ENCODE measurements at regions not wholly inside any gene's neighbourhood (a gene's known extent, or its start where the extent isn't known, plus 50 kb on each side); places are given as distances from the start of the nearest gene placed in this dataset.

DNA sequence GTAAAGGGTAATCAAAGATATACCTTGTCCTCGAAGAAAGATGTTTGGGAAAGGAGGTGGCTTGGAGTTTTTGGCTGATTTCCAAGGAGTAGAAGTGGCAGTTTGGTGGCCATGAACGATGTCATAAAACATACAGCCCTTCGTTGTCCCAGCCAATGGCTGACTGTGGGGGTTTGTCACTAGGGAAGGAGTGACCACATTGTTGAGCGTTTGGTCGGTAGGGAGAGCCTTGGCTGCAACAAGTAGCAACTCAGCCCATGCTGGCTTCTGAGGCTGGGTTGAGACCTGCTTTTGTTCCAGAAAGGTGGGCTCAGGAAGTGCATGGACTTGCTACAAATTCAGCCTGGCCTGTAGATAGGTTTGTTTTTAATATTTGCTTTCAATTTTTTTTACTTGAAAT, 128.3 kb downstream of the BOD1 start:
- Histone ChIP-seq H3K9me3 (replicated peaks in 1 of 2; ENCODE audit: control insufficient read depth in 2 of 2, insufficient read depth in 1 of 2, low read depth in 1 of 2, low read length in 2 of 2) (no peaks in the 10 kb centered on the region), H3K4me1 (ENCODE audit: control insufficient read depth in 2 of 2, insufficient read depth in 1 of 2, low read depth in 1 of 2, low read length in 2 of 2) (no peaks in the 10 kb centered on the region), H2BK5ac (ENCODE audit: low read length) (no peak overlapping the region), H2BK15ac (ENCODE audit: low read length) (no peak overlapping the region), H3K4me2 (ENCODE audit: insufficient read depth, low read length, poor library complexity, severe bottlenecking) (no peak overlapping the region), H2AFZ (ENCODE audit: low read length) (no peak overlapping the region), H2BK12ac (ENCODE audit: low read length) (no peak overlapping the region), H4K8ac (ENCODE audit: low read depth, low read length) (no peak overlapping the region), H3K23ac (ENCODE audit: low read depth, low read length, poor library complexity) (no peak overlapping the region), H3K18ac (ENCODE audit: low read length) (no peak overlapping the region), H3K4ac (ENCODE audit: low read length) (no peak overlapping the region), H2BK120ac (ENCODE audit: low read depth, low read length) (no peak overlapping the region), H3K9ac (ENCODE audit: low read depth, low read length, poor library complexity) (no peak overlapping the region), H3K27me3 (ENCODE audit: control insufficient read depth in 3 of 3, insufficient read depth in 3 of 3, low read depth in 1 of 3, low read length in 3 of 3) (peaks cover 0 to 9% (median 0%) of the 10 kb centered on the region in 3 experiments), H3K4me3 (ENCODE audit: low read length in 2 of 2) (no peak overlapping the region), H3K27ac (replicated peaks; ENCODE audit: low read length) (no peak overlapping the region), H3K79me1 (ENCODE audit: low read depth, low read length) (no peaks in the 10 kb centered on the region), H4K91ac (ENCODE audit: low read depth, low read length, poor library complexity) (no peak overlapping the region), H2AK5ac (ENCODE audit: low read depth, low read length) (no peak overlapping the region), H3K14ac (ENCODE audit: low read length) (no peak overlapping the region), H3K36me3 (replicated peaks in 1 of 2; ENCODE audit: control insufficient read depth in 2 of 2, insufficient read depth in 2 of 2, low read length in 2 of 2) (no peaks in the 10 kb centered on the region)
- no CpG with 5 or more reads among the region's 5 CpGs for WGBS, 2 donors (ENCODE audit: extremely low coverage in 2 of 2, insufficient read length in 2 of 2, insufficient replicate concordance in 1 of 2)
- DNase-seq (ENCODE audit: low spot score), result no peak

DNA sequence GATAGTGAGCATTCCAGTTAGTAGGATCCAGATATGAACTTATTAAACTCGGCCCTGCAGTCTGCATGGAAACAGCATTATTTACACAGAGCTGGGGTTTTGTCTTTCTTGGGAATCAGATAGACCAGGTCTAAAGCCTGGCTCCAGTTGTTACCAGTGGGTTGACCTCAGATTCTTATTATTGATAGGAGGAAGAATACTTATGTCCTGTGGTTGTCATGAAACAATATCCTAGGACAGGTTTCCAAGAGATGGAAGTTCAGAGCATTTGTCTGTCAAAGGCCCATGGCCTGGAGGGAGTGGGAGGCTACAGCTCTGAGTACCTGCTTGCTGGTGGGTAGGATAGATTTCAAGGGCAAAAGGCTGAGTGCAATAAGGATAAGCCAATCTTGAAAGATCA, 129.2 kb downstream of the BOD1 start:
- no peak overlapping the region for H2BK15ac ChIP-seq (ENCODE audit: low read length)
- H2BK120ac ChIP-seq (ENCODE audit: low read depth, low read length), result no peak overlapping the region
- H3K4me2 ChIP-seq (ENCODE audit: insufficient read depth, low read length, poor library complexity, severe bottlenecking), result no peak overlapping the region
- WGBS, 2 donors (ENCODE audit: extremely low coverage in 2 of 2, insufficient read length in 2 of 2, insufficient replicate concordance in 1 of 2), result no CpG with 5 or more reads among the region's 1 CpG
- no peak overlapping the region for H4K8ac ChIP-seq (ENCODE audit: low read depth, low read length)
- H4K91ac ChIP-seq (ENCODE audit: low read depth, low read length, poor library complexity), result no peak overlapping the region
- no peak overlapping the region for H3K4me3 ChIP-seq (ENCODE audit: low read length in 2 of 2)
- H2AFZ ChIP-seq (ENCODE audit: low read length), result no peak overlapping the region
- no peak overlapping the region for H3K27ac ChIP-seq (replicated peaks; ENCODE audit: low read length)
- no peak overlapping the region for H2BK5ac ChIP-seq (ENCODE audit: low read length)
- no peak overlapping the region for H2AK5ac ChIP-seq (ENCODE audit: low read depth, low read length)
- H3K9ac ChIP-seq (ENCODE audit: low read depth, low read length, poor library complexity), result no peak overlapping the region
- H3K18ac ChIP-seq (ENCODE audit: low read length), result no peak overlapping the region
- no peaks in the 10 kb centered on the region for H3K36me3 ChIP-seq (replicated peaks in 1 of 2; ENCODE audit: control insufficient read depth in 2 of 2, insufficient read depth in 2 of 2, low read length in 2 of 2)
- no peaks in the 10 kb centered on the region for H3K4me1 ChIP-seq (ENCODE audit: control insufficient read depth in 2 of 2, insufficient read depth in 1 of 2, low read depth in 1 of 2, low read length in 2 of 2)
- H3K14ac ChIP-seq (ENCODE audit: low read length), result no peak overlapping the region
- no peak overlapping the region for H2BK12ac ChIP-seq (ENCODE audit: low read length)
- no peak for DNase-seq (ENCODE audit: low spot score)
- peaks cover 0 to 9% (median 0%) of the 10 kb centered on the region in 3 experiments for H3K27me3 ChIP-seq (ENCODE audit: control insufficient read depth in 3 of 3, insufficient read depth in 3 of 3, low read depth in 1 of 3, low read length in 3 of 3)
- H3K4ac ChIP-seq (ENCODE audit: low read length), result no peak overlapping the region
- H3K9me3 ChIP-seq (replicated peaks in 1 of 2; ENCODE audit: control insufficient read depth in 2 of 2, insufficient read depth in 1 of 2, low read depth in 1 of 2, low read length in 2 of 2), result no peaks in the 10 kb centered on the region
- H3K23ac ChIP-seq (ENCODE audit: low read depth, low read length, poor library complexity), result no peak overlapping the region
- H3K79me1 ChIP-seq (ENCODE audit: low read depth, low read length), result no peaks in the 10 kb centered on the region

DNA sequence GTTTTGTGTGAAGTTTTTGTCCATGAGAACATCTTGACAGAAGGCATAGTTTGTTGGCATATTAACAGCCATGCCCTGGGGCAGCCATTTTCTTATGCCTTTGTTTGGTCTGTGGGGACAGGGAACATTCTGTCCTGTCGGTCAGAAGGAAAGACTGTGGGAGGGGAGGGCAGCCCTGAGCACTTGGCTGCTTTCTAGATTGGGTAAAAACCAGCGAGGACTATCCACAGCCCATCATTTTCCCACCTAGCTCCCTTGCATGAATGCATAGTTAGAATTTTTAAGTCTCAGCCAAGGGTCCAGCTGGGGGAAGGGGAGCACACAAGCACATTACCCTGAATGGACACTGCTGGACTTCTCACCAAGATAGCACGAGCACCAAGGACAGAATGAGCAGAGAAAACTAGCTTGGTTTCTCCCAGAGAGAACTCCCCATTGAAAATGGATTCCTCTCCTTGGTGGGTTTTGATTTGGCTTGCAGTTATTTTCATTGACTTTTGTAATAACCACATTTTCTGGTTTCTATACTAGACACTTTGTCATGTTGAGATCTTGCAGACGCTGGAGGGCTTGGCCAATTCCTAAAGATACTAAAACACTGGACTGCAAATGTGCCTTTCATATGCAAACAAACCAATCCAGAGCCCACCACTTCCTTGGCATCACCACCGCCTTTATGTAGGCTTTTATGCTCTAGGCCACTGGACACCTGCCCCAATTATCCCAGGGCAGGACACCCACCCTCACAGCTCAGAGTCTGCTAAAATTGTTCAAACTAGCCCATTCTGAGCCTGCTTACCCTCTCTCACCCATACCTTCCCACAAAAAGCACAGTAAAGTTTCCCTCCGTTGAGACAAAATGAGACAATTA, 129.9 kb downstream of the BOD1 start:
- peaks cover 0 to 9% (median 0%) of the 10 kb centered on the region in 3 experiments for H3K27me3 ChIP-seq (ENCODE audit: control insufficient read depth in 3 of 3, insufficient read depth in 3 of 3, low read depth in 1 of 3, low read length in 3 of 3)
- H2BK5ac ChIP-seq (ENCODE audit: low read length), result no peak overlapping the region
- no peak overlapping the region for H2AFZ ChIP-seq (ENCODE audit: low read length)
- no peak overlapping the region for H2BK120ac ChIP-seq (ENCODE audit: low read depth, low read length)
- H2AK5ac ChIP-seq (ENCODE audit: low read depth, low read length), result no peak overlapping the region
- no peaks in the 10 kb centered on the region for H3K4me1 ChIP-seq (ENCODE audit: control insufficient read depth in 2 of 2, insufficient read depth in 1 of 2, low read depth in 1 of 2, low read length in 2 of 2)
- DNase-seq (ENCODE audit: low spot score), result no peak
- no CpG with 5 or more reads among the region's 6 CpGs for WGBS, 2 donors (ENCODE audit: extremely low coverage in 2 of 2, insufficient read length in 2 of 2, insufficient replicate concordance in 1 of 2)
- no peak overlapping the region for H3K27ac ChIP-seq (replicated peaks; ENCODE audit: low read length)
- no peak overlapping the region for H3K18ac ChIP-seq (ENCODE audit: low read length)
- no peaks in the 10 kb centered on the region for H3K9me3 ChIP-seq (replicated peaks in 1 of 2; ENCODE audit: control insufficient read depth in 2 of 2, insufficient read depth in 1 of 2, low read depth in 1 of 2, low read length in 2 of 2)
- H3K4me2 ChIP-seq (ENCODE audit: insufficient read depth, low read length, poor library complexity, severe bottlenecking), result no peak overlapping the region
- no peak overlapping the region for H3K4me3 ChIP-seq (ENCODE audit: low read length in 2 of 2)
- no peak overlapping the region for H2BK15ac ChIP-seq (ENCODE audit: low read length)
- H3K23ac ChIP-seq (ENCODE audit: low read depth, low read length, poor library complexity), result no peak overlapping the region
- no peak overlapping the region for H3K4ac ChIP-seq (ENCODE audit: low read length)
- no peak overlapping the region for H4K8ac ChIP-seq (ENCODE audit: low read depth, low read length)
- no peak overlapping the region for H2BK12ac ChIP-seq (ENCODE audit: low read length)
- H3K36me3 ChIP-seq (replicated peaks in 1 of 2; ENCODE audit: control insufficient read depth in 2 of 2, insufficient read depth in 2 of 2, low read length in 2 of 2), result no peaks in the 10 kb centered on the region
- no peak overlapping the region for H4K91ac ChIP-seq (ENCODE audit: low read depth, low read length, poor library complexity)
- H3K79me1 ChIP-seq (ENCODE audit: low read depth, low read length), result no peaks in the 10 kb centered on the region
- H3K14ac ChIP-seq (ENCODE audit: low read length), result no peak overlapping the region
- no peak overlapping the region for H3K9ac ChIP-seq (ENCODE audit: low read depth, low read length, poor library complexity)

DNA sequence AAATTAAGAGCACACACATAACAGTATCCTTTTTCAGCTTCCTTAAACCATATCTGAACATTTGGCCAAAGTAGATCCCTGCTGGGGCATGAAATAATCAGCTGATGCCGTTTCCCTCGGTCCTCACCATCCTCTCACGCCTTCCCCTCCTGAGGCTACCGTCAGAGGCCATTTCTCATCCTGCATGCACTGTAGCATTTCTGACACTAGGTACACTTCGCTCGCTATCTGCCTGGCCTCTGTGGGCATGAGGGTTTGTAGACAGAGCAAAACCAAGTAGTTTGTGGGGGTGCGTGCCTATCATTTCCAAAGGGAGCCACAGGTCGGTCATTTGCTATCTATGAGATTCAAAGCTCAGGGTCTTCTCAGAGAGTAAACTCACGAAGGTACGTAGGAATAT, 131.9 kb downstream of the BOD1 start:
- Histone ChIP-seq H3K18ac (ENCODE audit: low read length) (no peak overlapping the region), H3K4me1 (ENCODE audit: control insufficient read depth in 2 of 2, insufficient read depth in 1 of 2, low read depth in 1 of 2, low read length in 2 of 2) (no peaks in the 10 kb centered on the region), H2BK12ac (ENCODE audit: low read length) (no peak overlapping the region), H2BK15ac (ENCODE audit: low read length) (no peak overlapping the region), H3K14ac (ENCODE audit: low read length) (no peak overlapping the region), H3K27me3 (ENCODE audit: control insufficient read depth in 3 of 3, insufficient read depth in 3 of 3, low read depth in 1 of 3, low read length in 3 of 3) (peaks cover 0 to 6% (median 0%) of the 10 kb centered on the region in 3 experiments), H3K79me1 (ENCODE audit: low read depth, low read length) (no peaks in the 10 kb centered on the region), H3K36me3 (replicated peaks in 1 of 2; ENCODE audit: control insufficient read depth in 2 of 2, insufficient read depth in 2 of 2, low read length in 2 of 2) (no peaks in the 10 kb centered on the region), H2BK5ac (ENCODE audit: low read length) (no peak overlapping the region), H2AFZ (ENCODE audit: low read length) (no peak overlapping the region), H3K4me3 (ENCODE audit: low read length in 2 of 2) (no peak overlapping the region), H3K9me3 (replicated peaks in 1 of 2; ENCODE audit: control insufficient read depth in 2 of 2, insufficient read depth in 1 of 2, low read depth in 1 of 2, low read length in 2 of 2) (no peaks in the 10 kb centered on the region), H3K9ac (ENCODE audit: low read depth, low read length, poor library complexity) (no peak overlapping the region), H4K91ac (ENCODE audit: low read depth, low read length, poor library complexity) (no peak overlapping the region), H4K8ac (ENCODE audit: low read depth, low read length) (no peak overlapping the region), H3K27ac (replicated peaks; ENCODE audit: low read length) (no peak overlapping the region), H3K4me2 (ENCODE audit: insufficient read depth, low read length, poor library complexity, severe bottlenecking) (no peak overlapping the region), H3K23ac (ENCODE audit: low read depth, low read length, poor library complexity) (no peak overlapping the region), H2BK120ac (ENCODE audit: low read depth, low read length) (no peak overlapping the region), H3K4ac (ENCODE audit: low read length) (no peak overlapping the region), H2AK5ac (ENCODE audit: low read depth, low read length) (no peak overlapping the region)
- no peak for DNase-seq (ENCODE audit: low spot score)
- WGBS, 2 donors (ENCODE audit: extremely low coverage in 2 of 2, insufficient read length in 2 of 2, insufficient replicate concordance in 1 of 2), result no CpG with 5 or more reads among the region's 10 CpGs

Measured in neuronal stem cell (in vitro differentiated cells).